Activated CD8-positive, alpha-beta T cell treated with anti-CD3 and anti-CD28 coated beads for 36 hours (primary cell): ENCODE measurements at regions not wholly inside any gene's neighbourhood (a gene's known extent, or its start where the extent isn't known, plus 50 kb on each side); places are given as distances from the start of the nearest gene placed in this dataset.

Source experiments
- ATAC-seq: fragments of 200-7000 bp; cut with Tn5 transposase; one replicate; pipeline ENCODE4 v1.10.0; 2021; ENCODE audit warnings: mild to moderate bottlenecking, moderate library complexity
- CTCF ChIA-PET: fragments of 350-600 bp; sonication (Branson Sonifier 250); formaldehyde crosslinking; loops from one replicate; lab custom pipeline; 2021; ENCODE audit warnings: antibody characterized with exemption; lab: Charles Lee
- POLR2A ChIA-PET: fragments of 350-600 bp; sonication (Branson Sonifier 250); formaldehyde crosslinking; loops from one replicate; lab custom pipeline; 2021; ENCODE audit warnings: antibody characterized with exemption; lab: Charles Lee
- DNase-seq: peaks from one replicate; pipeline ENCODE4 v3.0.0-alpha.2; 2020
- H3K27ac Mint-ChIP-seq: one replicate; pipeline ENCODE4 v1.8.0; 2021; ENCODE audit warnings: mild to moderate bottlenecking, mixed read lengths
- H3K27me3 Mint-ChIP-seq: one replicate; pipeline ENCODE4 v1.8.0; 2021; ENCODE audit warnings: mixed read lengths
- H3K36me3 Mint-ChIP-seq: one replicate; pipeline ENCODE4 v1.8.0; 2021; ENCODE audit warnings: low read depth, mixed read lengths
- H3K4me1 Mint-ChIP-seq: one replicate; pipeline ENCODE4 v1.8.0; 2021; ENCODE audit warnings: low read depth, mixed read lengths
- H3K4me3 Mint-ChIP-seq: one replicate; pipeline ENCODE4 v1.8.0; 2021; ENCODE audit warnings: mild to moderate bottlenecking, moderate library complexity, mixed read lengths
- H3K9me3 Mint-ChIP-seq: one replicate; pipeline ENCODE4 v1.8.0; 2021; ENCODE audit warnings: mixed read lengths
- CTCF ChIP-seq: fragments of 200-600 bp; IDR thresholded peaks from one replicate; pipeline ENCODE4 v1.8.0; 2022; ENCODE audit warnings: antibody characterized with exemption, mild to moderate bottlenecking
- intact Hi-C: fragments of 100-400 bp; cut with micrococcal nuclease; formaldehyde crosslinking; loops from one replicate; pipeline ENCODE4 v1.10.0; 2022

GRCh38 chr5:175235251-175235960, 208.6 kb downstream of the DRD1 start:
- Mint-ChIP-seq H3K27ac (no peak overlapping the region), H3K4me1 (no peaks in the 10 kb centered on the region), H3K4me3 (no peak overlapping the region), H3K9me3 (no peaks in the 10 kb centered on the region), H3K27me3 (peaks cover 20% of the 10 kb centered on the region), H3K36me3 (no peaks in the 10 kb centered on the region)
- DNase-seq, result no peak
- intact Hi-C loops, result no loop called here
- ChIA-PET CTCF (no interaction called here), POLR2A (no interaction called here)
- no peak for TF ChIP-seq CTCF
- no peak for ATAC-seq

GRCh38 chr5:175230299-175230698, 213.7 kb downstream of the DRD1 start:
- ChIA-PET POLR2A (interaction anchor here (0.6 kb wide), 1 partner anchor 1073 kb away, joined by 3 read pairs; no protein-coding TSS in a partner anchor), CTCF (no interaction called here)
- Mint-ChIP-seq H3K27me3 (peaks cover 10% of the 10 kb centered on the region), H3K4me1 (no peaks in the 10 kb centered on the region), H3K9me3 (no peaks in the 10 kb centered on the region), H3K4me3 (no peak overlapping the region), H3K36me3 (no peaks in the 10 kb centered on the region), H3K27ac (no peak overlapping the region)
- DNase-seq (no peak), ATAC-seq (no peak)
- TF ChIP-seq CTCF, result no peak
- intact Hi-C loops, result no loop called here

GRCh38 chr5:175226506-175226905, 217.5 kb downstream of the DRD1 start:
- no peak for TF ChIP-seq CTCF
- ChIA-PET POLR2A (no interaction called here), CTCF (no interaction called here)
- Mint-ChIP-seq H3K36me3 (no peaks in the 10 kb centered on the region), H3K9me3 (no peaks in the 10 kb centered on the region), H3K27me3 (peaks cover 5% of the 10 kb centered on the region), H3K4me3 (no peak overlapping the region), H3K27ac (no peak overlapping the region), H3K4me1 (no peaks in the 10 kb centered on the region)
- intact Hi-C loops, result no loop called here
- DNase-seq, result no peak
- ATAC-seq, result no peak

DNA sequence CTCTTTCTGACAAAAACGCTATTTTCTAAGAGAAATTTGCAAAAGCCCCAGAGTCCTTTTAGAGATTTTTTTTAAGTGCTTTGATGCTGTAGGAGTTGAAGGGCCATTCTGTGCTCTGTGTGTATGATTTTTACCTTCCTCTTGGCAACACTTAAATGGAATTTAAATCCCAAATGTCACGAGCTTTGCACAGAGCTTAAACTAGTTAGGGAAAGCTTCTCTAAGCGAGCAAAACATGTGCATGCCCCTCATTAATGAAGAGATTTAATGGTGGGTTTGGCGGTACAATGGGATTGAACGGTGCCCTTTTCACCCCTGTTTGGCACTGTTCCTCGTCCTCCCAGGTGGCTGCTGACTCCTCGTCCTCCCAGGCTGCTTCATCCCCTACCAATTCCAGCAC, 220.7 kb downstream of the DRD1 start:
- Mint-ChIP-seq H3K27ac (no peak overlapping the region), H3K36me3 (no peaks in the 10 kb centered on the region), H3K9me3 (no peaks in the 10 kb centered on the region), H3K27me3 (peaks cover 7% of the 10 kb centered on the region), H3K4me3 (no peak overlapping the region), H3K4me1 (no peaks in the 10 kb centered on the region)
- ChIA-PET CTCF (no interaction called here), POLR2A (no interaction called here)
- DNase-seq (no peak), ATAC-seq (no peak)
- no peak for TF ChIP-seq CTCF
- intact Hi-C loops, result no loop called here

GRCh38 chr5:175222621-175223020, 221.4 kb downstream of the DRD1 start:
- intact Hi-C loops, result no loop called here
- ATAC-seq, result no peak
- no peak for DNase-seq
- H3K27me3 Mint-ChIP-seq, result peaks cover 7% of the 10 kb centered on the region
- ChIA-PET CTCF (no interaction called here), POLR2A (no interaction called here)
- TF ChIP-seq CTCF, result no peak
- H3K36me3 Mint-ChIP-seq, result no peaks in the 10 kb centered on the region
- H3K4me3 Mint-ChIP-seq, result no peak overlapping the region
- no peak overlapping the region for H3K27ac Mint-ChIP-seq
- no peaks in the 10 kb centered on the region for H3K4me1 Mint-ChIP-seq
- no peaks in the 10 kb centered on the region for H3K9me3 Mint-ChIP-seq
